NAMALWA (cell line): ENCODE measurements at regions not wholly inside any gene's neighbourhood (a gene's known extent, or its start where the extent isn't known, plus 50 kb on each side); places are given as distances from the start of the nearest gene placed in this dataset.
"Not testable (repeated sequence)": the region's sequence is repeated elsewhere in the genome, so short reads cannot be mapped to it uniquely, and the experiment has no call there.

Source experiments
- DNase-seq: peaks from one replicate; pipeline ENCODE4 v3.0.0-alpha.2; 2015; ENCODE audit warnings: low spot score

GRCh38 chr1:273772-274171 lies 177.7 kb downstream of the OR4F29 start:
- not testable (repeated sequence) for DNase-seq

- peak; percentile 72 for DNase-seq
These were observed 183.7 kb downstream of the OR4F29 start for GRCh38 chr1:267815-268214.
